CD4-positive, alpha-beta T cell treated with Interleukin-2 at 100 ng/mL for 4 hours (primary cell): ENCODE measurements at regions not wholly inside any gene's neighbourhood (a gene's known extent, or its start where the extent isn't known, plus 50 kb on each side); places are given as distances from the start of the nearest gene placed in this dataset.

Experiments
- DNase-seq: peaks from one replicate; pipeline ENCODE4 v3.0.0-alpha.2; 2020; ENCODE audit warnings: low spot score

- no peak for DNase-seq
Measured at GRCh38 chr11:116179401-116179800, 593.4 kb downstream of the BUD13 start.

GRCh38 chr11:116177521-116178210 is 595.1 kb downstream of the BUD13 start:
- DNase-seq: no peak

GRCh38 chr11:116176484-116177005 is 596.2 kb downstream of the BUD13 start:
- no peak for DNase-seq

GRCh38 chr11:116175707-116176106 is 597.1 kb downstream of the BUD13 start:
- no peak for DNase-seq

- no peak for DNase-seq
Measured at GRCh38 chr11:116173941-116174911, 598.6 kb downstream of the BUD13 start.

GRCh38 chr11:116173506-116173905 is 599.3 kb downstream of the BUD13 start:
- DNase-seq: no peak

- no peak for DNase-seq
Measured at GRCh38 chr11:116172851-116173250, 599.9 kb downstream of the BUD13 start.

GRCh38 chr11:116172156-116172555 is 600.6 kb downstream of the BUD13 start:
- no peak for DNase-seq

- no peak for DNase-seq
Measured at GRCh38 chr11:116171271-116172140, 601.3 kb downstream of the BUD13 start.

GRCh38 chr11:116170526-116171120 is 602.2 kb downstream of the BUD13 start:
- no peak for DNase-seq

GRCh38 chr11:116169776-116170175 is 603.0 kb downstream of the BUD13 start:
- no peak for DNase-seq

- no peak for DNase-seq
Measured at GRCh38 chr11:116168459-116168787, 604.4 kb downstream of the BUD13 start.

- DNase-seq: no peak
Measured at GRCh38 chr11:116167706-116168458, 604.9 kb downstream of the BUD13 start.

GRCh38 chr11:116166573-116167465 is 606.0 kb downstream of the BUD13 start:
- no peak for DNase-seq

GRCh38 chr11:116164843-116165242 is 607.9 kb downstream of the BUD13 start:
- DNase-seq: no peak

- DNase-seq: no peak
Measured at GRCh38 chr11:116162886-116163230, 609.9 kb downstream of the BUD13 start.

- no peak for DNase-seq
Measured at GRCh38 chr11:116162086-116162885, 610.5 kb downstream of the BUD13 start.

- no peak for DNase-seq
Measured at GRCh38 chr11:116148645-116149044, 624.1 kb downstream of the BUD13 start.

GRCh38 chr11:116148056-116148455 is 624.7 kb downstream of the BUD13 start:
- no peak for DNase-seq
